ENCODE measurements at regions not wholly inside any gene's neighbourhood (a gene's known extent, or its start where the extent isn't known, plus 50 kb on each side); places are given as distances from the start of the nearest gene placed in this dataset.

- TF ChIP-seq, protein P1, sequence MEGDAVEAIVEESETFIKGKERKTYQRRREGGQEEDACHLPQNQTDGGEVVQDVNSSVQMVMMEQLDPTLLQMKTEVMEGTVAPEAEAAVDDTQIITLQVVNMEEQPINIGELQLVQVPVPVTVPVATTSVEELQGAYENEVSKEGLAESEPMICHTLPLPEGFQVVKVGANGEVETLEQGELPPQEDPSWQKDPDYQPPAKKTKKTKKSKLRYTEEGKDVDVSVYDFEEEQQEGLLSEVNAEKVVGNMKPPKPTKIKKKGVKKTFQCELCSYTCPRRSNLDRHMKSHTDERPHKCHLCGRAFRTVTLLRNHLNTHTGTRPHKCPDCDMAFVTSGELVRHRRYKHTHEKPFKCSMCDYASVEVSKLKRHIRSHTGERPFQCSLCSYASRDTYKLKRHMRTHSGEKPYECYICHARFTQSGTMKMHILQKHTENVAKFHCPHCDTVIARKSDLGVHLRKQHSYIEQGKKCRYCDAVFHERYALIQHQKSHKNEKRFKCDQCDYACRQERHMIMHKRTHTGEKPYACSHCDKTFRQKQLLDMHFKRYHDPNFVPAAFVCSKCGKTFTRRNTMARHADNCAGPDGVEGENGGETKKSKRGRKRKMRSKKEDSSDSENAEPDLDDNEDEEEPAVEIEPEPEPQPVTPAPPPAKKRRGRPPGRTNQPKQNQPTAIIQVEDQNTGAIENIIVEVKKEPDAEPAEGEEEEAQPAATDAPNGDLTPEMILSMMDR (IDR thresholded peaks at IDR 0.05; ENCODE audit: low read length): no peak
- no peak for TF ChIP-seq EZH2 (IDR thresholded peaks at IDR 0.05; ENCODE audit: borderline replicate concordance, low read length)
Observed at GRCh38 chr1:194223596-194223995, 1037.2 kb upstream of the B3GALT2 start.
